IMR-90 (cell line): ENCODE measurements at regions not wholly inside any gene's neighbourhood (a gene's known extent, or its start where the extent isn't known, plus 50 kb on each side); places are given as distances from the start of the nearest gene placed in this dataset.

Source experiments
- ATAC-seq: fragments of 200-7000 bp; cut with Tn5 transposase; 2 replicates; pipeline ENCODE4 v1.9.1; 2020; ENCODE audit warnings: low read depth, mild to moderate bottlenecking, moderate library complexity
- BruUV-seq: library from RNA; stranded (reverse); fragments of 400-500 nt; replicated peaks from 2 replicates; lab custom pipeline; 2021; lab: Mats Ljungman, UMichigan
- CTCF ChIA-PET: fragments of 300-600 bp; formaldehyde crosslinking; extraction: SDS; loops from one replicate; lab custom pipeline; 2021; ENCODE audit warnings: antibody characterized with exemption; lab: Yijun Ruan, JAX
- POLR2A ChIA-PET: fragments of 300-600 bp; sonication (Branson Sonifier 250); formaldehyde crosslinking; loops from one replicate; lab custom pipeline; 2022; ENCODE audit warnings: antibody characterized with exemption; ENCODE audit not compliant: unreplicated experiment; lab: Charles Lee
- DNase-seq: peaks from one replicate; pipeline ENCODE4 v3.0.0; 2013
- H2AFZ ChIP-seq: replicated peaks from 2 replicates; pipeline ENCODE3; 2013; ENCODE audit warnings: low read length, mild to moderate bottlenecking; ENCODE audit not compliant: poor library complexity
- H2AK5ac ChIP-seq: 2 replicates; pipeline ENCODE4 v1.6.1; 2013; ENCODE audit warnings: low read depth, low read length, inconsistent platforms
- H2AK9ac ChIP-seq: replicated peaks from 2 replicates; pipeline ENCODE3; 2013; ENCODE audit warnings: mild to moderate bottlenecking, low read depth, low read length, moderate library complexity; ENCODE audit not compliant: poor library complexity
- H2BK120ac ChIP-seq: 2 replicates; pipeline ENCODE4 v1.6.1; 2013; ENCODE audit warnings: low read depth, low read length, inconsistent platforms
- H2BK15ac ChIP-seq: 3 replicates; pipeline ENCODE4 v1.6.1; 2013; ENCODE audit warnings: low read depth, low read length, inconsistent platforms
- H2BK20ac ChIP-seq: 2 replicates; pipeline ENCODE4 v1.6.1; 2013; ENCODE audit warnings: low read depth, mild to moderate bottlenecking, inconsistent platforms, low read length, moderate library complexity
- H2BK5ac ChIP-seq: 2 replicates; pipeline ENCODE4 v1.6.1; 2013; ENCODE audit warnings: mild to moderate bottlenecking, low read depth, low read length, inconsistent platforms; ENCODE audit not compliant: poor library complexity, severe bottlenecking
- H3K14ac ChIP-seq: replicated peaks from 2 replicates; pipeline ENCODE4 v1.6.1; 2013; ENCODE audit warnings: low read depth, low read length, inconsistent platforms
- H3K18ac ChIP-seq: 2 replicates; pipeline ENCODE4 v1.6.1; 2013; ENCODE audit warnings: low read depth, low read length, control low read depth
- H3K23ac ChIP-seq: 2 replicates; pipeline ENCODE4 v1.6.1; 2013; ENCODE audit warnings: low read depth, low read length, inconsistent platforms
- H3K27ac ChIP-seq: 2 replicates; pipeline ENCODE4 v1.5.1; 2013; ENCODE audit warnings: mild to moderate bottlenecking, control low read depth, low read length; ENCODE audit not compliant: insufficient read depth
- H3K27me3 ChIP-seq: 2 replicates; pipeline ENCODE4 v1.6.1; 2013; ENCODE audit warnings: low read length; ENCODE audit not compliant: control insufficient read depth, insufficient read depth
- H3K36me3 ChIP-seq: 2 replicates; pipeline ENCODE4 v1.6.1; 2013; ENCODE audit warnings: low read length, mixed read lengths; ENCODE audit not compliant: control insufficient read depth, insufficient read depth
- H3K4ac ChIP-seq: 2 replicates; pipeline ENCODE4 v1.6.1; 2013; ENCODE audit warnings: low read depth, low read length, inconsistent platforms
- H3K4me1 ChIP-seq: 2 replicates; pipeline ENCODE4 v1.6.1; 2013; ENCODE audit warnings: low read length, mixed read lengths; ENCODE audit not compliant: control insufficient read depth, insufficient read depth
- H3K4me2 ChIP-seq: 2 replicates; pipeline ENCODE4 v1.6.1; 2013; ENCODE audit warnings: low read depth, mild to moderate bottlenecking, control low read depth, low read length, moderate library complexity
- H3K4me3 ChIP-seq: 2 replicates; pipeline ENCODE4 v1.5.1; 2013; ENCODE audit warnings: low read depth, mild to moderate bottlenecking, control low read depth, low read length, moderate library complexity; ENCODE audit not compliant: insufficient read depth
- H3K56ac ChIP-seq: 2 replicates; pipeline ENCODE4 v1.6.1; 2013; ENCODE audit warnings: low read length, inconsistent platforms; ENCODE audit not compliant: insufficient read depth; ENCODE audit errors: extremely low read depth
- H3K79me1 ChIP-seq, 2 experiments: 2 replicates each; pipeline ENCODE4 v1.6.1; 2013; ENCODE audit warnings: low read length in 2 of 2, inconsistent platforms in 1 of 2, low read depth in 1 of 2
- H3K9ac ChIP-seq: 2 replicates; pipeline ENCODE4 v1.6.1; 2013; ENCODE audit warnings: low read depth, low read length, control low read depth
- H3K9me1 ChIP-seq: 2 replicates; pipeline ENCODE4 v1.6.1; 2013; ENCODE audit warnings: low read length, inconsistent platforms; ENCODE audit not compliant: insufficient read depth
- H3K9me3 ChIP-seq: 2 replicates; pipeline ENCODE4 v1.6.1; 2013; ENCODE audit warnings: low read length; ENCODE audit not compliant: control insufficient read depth, insufficient read depth
- H4K20me1 ChIP-seq: 2 replicates; pipeline ENCODE4 v1.6.1; 2013; ENCODE audit warnings: low read length, inconsistent platforms; ENCODE audit not compliant: insufficient read depth
- H4K5ac ChIP-seq: 2 replicates; pipeline ENCODE4 v1.6.1; 2013; ENCODE audit warnings: mild to moderate bottlenecking, low read depth, low read length, control low read depth
- H4K8ac ChIP-seq, 2 experiments: 2 replicates each; pipeline ENCODE4 v1.6.1; 2013; ENCODE audit warnings: low read depth in 2 of 2, low read length in 2 of 2, control low read depth in 1 of 2, inconsistent platforms in 1 of 2
- H4K91ac ChIP-seq: 2 replicates; pipeline ENCODE4 v1.6.1; 2013; ENCODE audit warnings: low read depth, low read length, inconsistent platforms; ENCODE audit not compliant: insufficient read depth
- BHLHE40 ChIP-seq: fragments of 150-350 bp; IDR thresholded peaks from 2 replicates; pipeline ENCODE4 v1.6.1; 2016; ENCODE audit warnings: mild to moderate bottlenecking, low read depth, low read length
- NFE2L2 ChIP-seq: fragments of 150-350 bp; IDR thresholded peaks from 2 replicates; pipeline ENCODE4 v1.6.1; 2016; ENCODE audit warnings: low read depth, mild to moderate bottlenecking, low read length
- RFX5 ChIP-seq: IDR thresholded peaks from 2 replicates; pipeline ENCODE4 v1.8.0; 2012; ENCODE audit warnings: low read depth, mild to moderate bottlenecking, low read length, moderate library complexity
- whole genome bisulfite sequencing, 2 experiments: methylation state at CpG; one replicate each; pipeline versions ENCODE4 v1.1.5 to v1.1.7; 2013; ENCODE audit warnings: missing lambda C conversion rate in 2 of 2; ENCODE audit not compliant: insufficient read length in 1 of 2; ENCODE audit errors: extremely low coverage in 2 of 2; 5-methylcytosine and 5-hydroxymethylcytosine counted together
- dilution Hi-C: fragments of 300-500 bp; cut with HindIII; formaldehyde crosslinking; loops from one replicate; pipeline ENCODE4 v1.14.3; 2018; ENCODE audit warnings: low sequenced_read_pairs; ENCODE audit not compliant: unreplicated experiment
- in situ Hi-C: fragments of 300-500 bp; cut with MboI; formaldehyde crosslinking; loops from 3 replicates; pipeline ENCODE4 v1.14.3; 2019; ENCODE audit warnings: low sequenced_read_pairs, inconsistent platforms, mixed read lengths
- intact Hi-C: fragments of 100-400 bp; cut with micrococcal nuclease; formaldehyde crosslinking; loops from 2 replicates; pipeline ENCODE4 v1.10.0; 2022

DNA sequence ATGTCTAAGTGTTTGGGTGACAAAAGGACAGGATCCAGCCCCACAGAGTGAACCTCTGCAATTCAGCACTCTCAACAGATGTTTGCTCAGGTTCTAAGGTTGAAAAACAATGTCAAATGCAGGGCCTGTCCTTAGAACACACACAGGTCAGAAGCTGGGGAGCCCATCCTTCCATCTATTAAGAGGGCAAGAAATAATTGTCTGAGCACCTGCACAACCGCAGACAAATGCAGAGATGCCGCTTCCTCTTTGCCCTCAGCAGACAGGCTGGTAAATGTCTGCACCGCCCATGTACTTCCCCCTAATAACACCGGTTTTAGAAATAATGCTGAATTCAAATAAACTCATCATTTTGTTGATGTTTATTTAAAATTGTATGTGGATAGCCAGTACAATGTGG lies 414.5 kb upstream of the ADAMTS16 start:
- H4K5ac ChIP-seq = no peak overlapping the region
- H3K27me3 ChIP-seq = no peaks in the 10 kb centered on the region
- dilution Hi-C loops = no loop called here
- WGBS, 2 experiments = no CpG with 5 or more reads among the region's 4 CpGs
- H2AFZ ChIP-seq = no peak overlapping the region
- no peak overlapping the region for H3K23ac ChIP-seq
- ATAC-seq (no peak), DNase-seq (no peak)
- H3K4me2 ChIP-seq = no peak overlapping the region
- intact Hi-C loops = no loop called here
- peaks cover 15% of the 10 kb centered on the region; the same call in 1 of the 2 replicates for H3K9me3 ChIP-seq
- no peaks in the 10 kb centered on the region for H3K36me3 ChIP-seq
- H3K4me3 ChIP-seq = no peak overlapping the region
- no peaks in the 10 kb centered on the region for H3K4me1 ChIP-seq
- no peak overlapping the region for H2AK9ac ChIP-seq
- BruUV-seq = no TSS peak
- no peak overlapping the region for H2AK5ac ChIP-seq
- no peak overlapping the region for H2BK20ac ChIP-seq
- H3K18ac ChIP-seq = no peak overlapping the region
- TF ChIP-seq RFX5 (no peak), BHLHE40 (no peak), NFE2L2 (no peak)
- H3K14ac ChIP-seq = no peak overlapping the region
- H3K27ac ChIP-seq = no peak overlapping the region
- H4K91ac ChIP-seq = no peak overlapping the region
- no peaks in the 10 kb centered on the region for H3K79me1 ChIP-seq
- H4K20me1 ChIP-seq = no peaks in the 10 kb centered on the region
- no peak overlapping the region for H3K9ac ChIP-seq
- no peak overlapping the region for H4K8ac ChIP-seq
- H2BK5ac ChIP-seq = no peak overlapping the region
- CTCF ChIA-PET = no interaction called here
- no peak overlapping the region for H3K56ac ChIP-seq
- no peak overlapping the region for H2BK120ac ChIP-seq
- H3K4ac ChIP-seq = no peak overlapping the region
- H3K9me1 ChIP-seq = no peaks in the 10 kb centered on the region
- POLR2A ChIA-PET = no interaction called here
- no peak overlapping the region for H2BK15ac ChIP-seq
- in situ Hi-C loops = no loop called here
